IMR-90 (cell line): ENCODE measurements at regions not wholly inside any gene's neighbourhood (a gene's known extent, or its start where the extent isn't known, plus 50 kb on each side); places are given as distances from the start of the nearest gene placed in this dataset.

Experiments used
- ATAC-seq: fragments of 200-7000 bp; cut with Tn5 transposase; 2 replicates; pipeline ENCODE4 v1.9.1; 2020; ENCODE audit warnings: low read depth, mild to moderate bottlenecking, moderate library complexity
- BruUV-seq: library from RNA; stranded (reverse); fragments of 400-500 nt; replicated peaks from 2 replicates; lab custom pipeline; 2021; lab: Mats Ljungman, UMichigan
- CTCF ChIA-PET: fragments of 300-600 bp; formaldehyde crosslinking; extraction: SDS; loops from one replicate; lab custom pipeline; 2021; ENCODE audit warnings: antibody characterized with exemption; lab: Yijun Ruan, JAX
- POLR2A ChIA-PET: fragments of 300-600 bp; sonication (Branson Sonifier 250); formaldehyde crosslinking; loops from one replicate; lab custom pipeline; 2022; ENCODE audit warnings: antibody characterized with exemption; ENCODE audit not compliant: unreplicated experiment; lab: Charles Lee
- DNase-seq: peaks from one replicate; pipeline ENCODE4 v3.0.0; 2013
- H2AFZ ChIP-seq: replicated peaks from 2 replicates; pipeline ENCODE3; 2013; ENCODE audit warnings: low read length, mild to moderate bottlenecking; ENCODE audit not compliant: poor library complexity
- H2AK5ac ChIP-seq: 2 replicates; pipeline ENCODE4 v1.6.1; 2013; ENCODE audit warnings: low read depth, low read length, inconsistent platforms
- H2AK9ac ChIP-seq: replicated peaks from 2 replicates; pipeline ENCODE3; 2013; ENCODE audit warnings: mild to moderate bottlenecking, low read depth, low read length, moderate library complexity; ENCODE audit not compliant: poor library complexity
- H2BK120ac ChIP-seq: 2 replicates; pipeline ENCODE4 v1.6.1; 2013; ENCODE audit warnings: low read depth, low read length, inconsistent platforms
- H2BK15ac ChIP-seq: 3 replicates; pipeline ENCODE4 v1.6.1; 2013; ENCODE audit warnings: low read depth, low read length, inconsistent platforms
- H2BK20ac ChIP-seq: 2 replicates; pipeline ENCODE4 v1.6.1; 2013; ENCODE audit warnings: low read depth, mild to moderate bottlenecking, inconsistent platforms, low read length, moderate library complexity
- H2BK5ac ChIP-seq: 2 replicates; pipeline ENCODE4 v1.6.1; 2013; ENCODE audit warnings: mild to moderate bottlenecking, low read depth, low read length, inconsistent platforms; ENCODE audit not compliant: poor library complexity, severe bottlenecking
- H3K14ac ChIP-seq: replicated peaks from 2 replicates; pipeline ENCODE4 v1.6.1; 2013; ENCODE audit warnings: low read depth, low read length, inconsistent platforms
- H3K18ac ChIP-seq: 2 replicates; pipeline ENCODE4 v1.6.1; 2013; ENCODE audit warnings: low read depth, low read length, control low read depth
- H3K23ac ChIP-seq: 2 replicates; pipeline ENCODE4 v1.6.1; 2013; ENCODE audit warnings: low read depth, low read length, inconsistent platforms
- H3K27ac ChIP-seq: 2 replicates; pipeline ENCODE4 v1.5.1; 2013; ENCODE audit warnings: mild to moderate bottlenecking, control low read depth, low read length; ENCODE audit not compliant: insufficient read depth
- H3K27me3 ChIP-seq: 2 replicates; pipeline ENCODE4 v1.6.1; 2013; ENCODE audit warnings: low read length; ENCODE audit not compliant: control insufficient read depth, insufficient read depth
- H3K36me3 ChIP-seq: 2 replicates; pipeline ENCODE4 v1.6.1; 2013; ENCODE audit warnings: low read length, mixed read lengths; ENCODE audit not compliant: control insufficient read depth, insufficient read depth
- H3K4ac ChIP-seq: 2 replicates; pipeline ENCODE4 v1.6.1; 2013; ENCODE audit warnings: low read depth, low read length, inconsistent platforms
- H3K4me1 ChIP-seq: 2 replicates; pipeline ENCODE4 v1.6.1; 2013; ENCODE audit warnings: low read length, mixed read lengths; ENCODE audit not compliant: control insufficient read depth, insufficient read depth
- H3K4me2 ChIP-seq: 2 replicates; pipeline ENCODE4 v1.6.1; 2013; ENCODE audit warnings: low read depth, mild to moderate bottlenecking, control low read depth, low read length, moderate library complexity
- H3K4me3 ChIP-seq: 2 replicates; pipeline ENCODE4 v1.5.1; 2013; ENCODE audit warnings: low read depth, mild to moderate bottlenecking, control low read depth, low read length, moderate library complexity; ENCODE audit not compliant: insufficient read depth
- H3K56ac ChIP-seq: 2 replicates; pipeline ENCODE4 v1.6.1; 2013; ENCODE audit warnings: low read length, inconsistent platforms; ENCODE audit not compliant: insufficient read depth; ENCODE audit errors: extremely low read depth
- H3K79me1 ChIP-seq, 2 experiments: 2 replicates each; pipeline ENCODE4 v1.6.1; 2013; ENCODE audit warnings: low read length in 2 of 2, inconsistent platforms in 1 of 2, low read depth in 1 of 2
- H3K9ac ChIP-seq: 2 replicates; pipeline ENCODE4 v1.6.1; 2013; ENCODE audit warnings: low read depth, low read length, control low read depth
- H3K9me1 ChIP-seq: 2 replicates; pipeline ENCODE4 v1.6.1; 2013; ENCODE audit warnings: low read length, inconsistent platforms; ENCODE audit not compliant: insufficient read depth
- H3K9me3 ChIP-seq: 2 replicates; pipeline ENCODE4 v1.6.1; 2013; ENCODE audit warnings: low read length; ENCODE audit not compliant: control insufficient read depth, insufficient read depth
- H4K20me1 ChIP-seq: 2 replicates; pipeline ENCODE4 v1.6.1; 2013; ENCODE audit warnings: low read length, inconsistent platforms; ENCODE audit not compliant: insufficient read depth
- H4K5ac ChIP-seq: 2 replicates; pipeline ENCODE4 v1.6.1; 2013; ENCODE audit warnings: mild to moderate bottlenecking, low read depth, low read length, control low read depth
- H4K8ac ChIP-seq, 2 experiments: 2 replicates each; pipeline ENCODE4 v1.6.1; 2013; ENCODE audit warnings: low read depth in 2 of 2, low read length in 2 of 2, control low read depth in 1 of 2, inconsistent platforms in 1 of 2
- H4K91ac ChIP-seq: 2 replicates; pipeline ENCODE4 v1.6.1; 2013; ENCODE audit warnings: low read depth, low read length, inconsistent platforms; ENCODE audit not compliant: insufficient read depth
- CHD1 ChIP-seq: IDR thresholded peaks from 2 replicates; pipeline ENCODE4 v1.6.1; 2012; ENCODE audit warnings: low read depth, low read length, improper control_type of control experiment
- CTCF ChIP-seq: conservative IDR thresholded peaks from 2 replicates; pipeline ENCODE4 v1.5.1; 2012; ENCODE audit warnings: mild to moderate bottlenecking, low read depth, low read length, improper control_type of control experiment
- MAFK ChIP-seq: IDR thresholded peaks from 2 replicates; pipeline ENCODE4 v1.6.1; 2012; ENCODE audit warnings: low read depth, low read length, improper control_type of control experiment
- NFE2L2 ChIP-seq: fragments of 150-350 bp; IDR thresholded peaks from 2 replicates; pipeline ENCODE4 v1.6.1; 2016; ENCODE audit warnings: low read depth, mild to moderate bottlenecking, low read length
- SMC3 ChIP-seq: fragments of 150-350 bp; IDR thresholded peaks from 2 replicates; pipeline ENCODE4 v1.6.1; 2016; ENCODE audit warnings: low read depth, mild to moderate bottlenecking, antibody characterized with exemption, low read length, moderate library complexity
- WGBS, 2 experiments: methylation state at CpG; one replicate each; pipeline versions ENCODE4 v1.1.5 to v1.1.7; 2013; ENCODE audit warnings: missing lambda C conversion rate in 2 of 2; ENCODE audit not compliant: insufficient read length in 1 of 2; ENCODE audit errors: extremely low coverage in 2 of 2; 5-methylcytosine and 5-hydroxymethylcytosine counted together
- dilution Hi-C: fragments of 300-500 bp; cut with HindIII; formaldehyde crosslinking; loops from one replicate; pipeline ENCODE4 v1.14.3; 2018; ENCODE audit warnings: low sequenced_read_pairs; ENCODE audit not compliant: unreplicated experiment
- in situ Hi-C: fragments of 300-500 bp; cut with MboI; formaldehyde crosslinking; loops from 3 replicates; pipeline ENCODE4 v1.14.3; 2019; ENCODE audit warnings: low sequenced_read_pairs, inconsistent platforms, mixed read lengths
- intact Hi-C: fragments of 100-400 bp; cut with micrococcal nuclease; formaldehyde crosslinking; loops from 2 replicates; pipeline ENCODE4 v1.10.0; 2022

- Histone ChIP-seq H2AK9ac (no peak overlapping the region), H3K23ac (no peak overlapping the region), H4K91ac (no peak overlapping the region), H2BK20ac (no peak overlapping the region), H2BK5ac (no peak overlapping the region), H3K9ac (no peak overlapping the region), H3K4ac (no peak overlapping the region), H3K4me3 (no peak overlapping the region), H2AFZ (no peak overlapping the region), H3K79me1 (no peaks in the 10 kb centered on the region), H3K9me3 (peaks cover 9% of the 10 kb centered on the region), H3K27ac (no peak overlapping the region), H3K4me1 (no peaks in the 10 kb centered on the region), H3K4me2 (no peak overlapping the region), H3K27me3 (no peaks in the 10 kb centered on the region), H3K56ac (no peak overlapping the region), H2BK120ac (no peak overlapping the region), H3K9me1 (no peaks in the 10 kb centered on the region), H4K5ac (no peak overlapping the region), H2AK5ac (no peak overlapping the region), H2BK15ac (no peak overlapping the region), H3K36me3 (no peaks in the 10 kb centered on the region), H3K18ac (no peak overlapping the region), H4K20me1 (no peaks in the 10 kb centered on the region), H4K8ac (no peak overlapping the region), H3K14ac (no peak overlapping the region)
- POLR2A ChIA-PET = no interaction called here
- DNase-seq = no peak
- in situ Hi-C loops (no loop called here), dilution Hi-C loops (no loop called here), intact Hi-C loops (no loop called here)
- CTCF ChIA-PET = no interaction called here
- WGBS, 2 experiments = 65% methylated on average over 2 of the region's 9 CpGs; no CpG with 5 or more reads in 1 of the 2 experiments
- BruUV-seq = no TSS peak
- ATAC-seq = no peak
- no peak for TF ChIP-seq CHD1
- no peak for TF ChIP-seq CTCF
- no peak for TF ChIP-seq SMC3
- no peak for TF ChIP-seq MAFK
- TF ChIP-seq NFE2L2 = no peak
These were observed 70.4 kb upstream of the HDAC4 start for GRCh38 chr2:239471011-239471792.
